GM19328 (cell line): ENCODE measurements at regions not wholly inside any gene's neighbourhood (a gene's known extent, or its start where the extent isn't known, plus 50 kb on each side); places are given as distances from the start of the nearest gene placed in this dataset.

ENCODE experiments used
- ATAC-seq: cut with Tn5 transposase; IDR thresholded peaks from one replicate; pipeline ENCODE4 v1.9.1; 2021; ENCODE audit warnings: mild to moderate bottlenecking, moderate library complexity; ENCODE audit not compliant: unreplicated experiment

DNA sequence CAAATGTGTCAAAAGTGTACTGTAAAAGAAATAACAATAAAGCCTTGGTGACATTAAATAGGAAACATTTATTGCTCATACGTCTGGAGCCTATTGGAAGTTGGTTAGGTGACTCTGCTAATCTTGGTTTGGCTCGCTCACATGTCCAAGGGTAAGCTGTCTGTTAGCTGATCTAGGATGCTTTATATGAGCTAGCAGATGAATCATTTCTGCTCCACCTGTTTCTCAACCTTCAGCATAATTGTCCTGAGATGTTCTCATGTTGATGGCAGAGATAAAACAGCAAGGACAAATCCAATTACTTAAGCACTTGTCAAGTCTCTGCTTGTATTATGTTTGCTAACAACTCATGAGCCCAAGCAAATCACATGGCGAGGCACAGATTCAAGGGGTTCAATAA, 56.0 kb upstream of the CD53 start:
- no peak for ATAC-seq

GRCh38 chr1:110811529-110811928, 61.4 kb upstream of the CD53 start:
- ATAC-seq = no peak

- ATAC-seq = no peak
Measured at GRCh38 chr1:110800079-110800478, 72.9 kb upstream of the CD53 start.

- ATAC-seq = no peak
Measured at GRCh38 chr1:110798691-110799256, 74.2 kb upstream of the CD53 start.

DNA sequence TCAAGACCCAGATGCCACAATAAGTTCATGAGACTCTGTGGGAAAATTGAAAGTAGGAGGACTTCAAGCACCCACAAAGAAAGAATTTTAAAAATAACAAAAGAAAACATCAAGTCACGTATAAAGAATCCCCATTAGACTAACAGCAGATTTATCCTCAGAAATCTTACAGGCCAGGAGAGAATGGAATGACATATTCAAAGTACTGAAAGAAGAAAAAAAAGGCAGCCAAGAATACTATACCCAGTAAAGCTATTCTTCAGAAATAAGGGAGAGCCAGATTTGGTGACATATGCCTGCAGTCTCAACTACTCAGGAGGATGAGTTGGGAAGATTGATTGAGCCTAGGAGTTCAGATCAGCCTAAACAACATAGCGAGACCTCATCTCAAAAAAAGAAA, 84.3 kb upstream of the CD53 start:
- no peak for ATAC-seq

- peak; percentile 71 for ATAC-seq
Measured at GRCh38 chr1:110787328-110788071, 85.4 kb upstream of the CD53 start.

DNA sequence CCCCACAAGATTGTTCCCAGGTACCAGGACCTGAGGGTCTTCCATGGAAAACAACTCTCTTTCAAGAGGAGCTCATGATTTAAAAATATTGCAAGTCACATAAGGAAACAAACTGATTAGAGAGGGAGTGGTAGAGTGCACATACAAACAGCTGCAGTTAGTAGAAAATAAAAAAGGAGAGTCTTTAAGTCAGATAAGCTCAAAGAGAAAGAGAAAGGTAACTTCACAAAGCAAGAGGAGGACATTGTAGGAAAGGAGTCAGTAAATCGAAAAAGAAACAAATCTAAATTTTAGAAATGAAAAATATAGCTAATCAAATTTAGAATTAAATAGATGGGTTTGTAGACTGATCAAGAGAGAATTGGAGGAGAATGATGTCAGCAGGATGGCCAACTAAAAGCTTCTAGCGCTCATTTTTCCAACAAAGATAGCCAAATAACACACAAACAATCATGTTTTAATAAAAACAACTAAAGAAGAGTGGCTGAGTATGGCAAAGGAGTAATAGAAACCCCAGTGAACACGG, 86.1 kb upstream of the CD53 start:
- ATAC-seq = no peak

DNA sequence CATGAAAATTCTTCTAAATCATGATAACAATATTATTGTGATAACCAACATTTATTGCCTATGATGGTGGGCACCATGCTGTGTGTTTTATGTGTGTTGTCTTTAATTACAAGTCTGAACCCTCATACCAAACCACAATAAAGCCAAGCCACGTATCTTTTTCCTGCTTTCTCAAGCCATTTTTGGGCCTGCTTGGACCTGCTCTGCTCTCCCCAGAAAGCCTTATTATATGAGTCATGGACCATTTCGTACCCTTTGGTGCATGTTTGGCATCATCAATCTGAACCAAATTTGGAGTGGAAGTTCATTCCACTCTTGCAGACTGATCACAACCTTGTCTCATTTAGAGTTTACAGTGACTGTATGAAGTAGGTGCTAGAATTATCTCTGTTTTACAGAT, 87.3 kb upstream of the CD53 start:
- ATAC-seq = no peak

DNA sequence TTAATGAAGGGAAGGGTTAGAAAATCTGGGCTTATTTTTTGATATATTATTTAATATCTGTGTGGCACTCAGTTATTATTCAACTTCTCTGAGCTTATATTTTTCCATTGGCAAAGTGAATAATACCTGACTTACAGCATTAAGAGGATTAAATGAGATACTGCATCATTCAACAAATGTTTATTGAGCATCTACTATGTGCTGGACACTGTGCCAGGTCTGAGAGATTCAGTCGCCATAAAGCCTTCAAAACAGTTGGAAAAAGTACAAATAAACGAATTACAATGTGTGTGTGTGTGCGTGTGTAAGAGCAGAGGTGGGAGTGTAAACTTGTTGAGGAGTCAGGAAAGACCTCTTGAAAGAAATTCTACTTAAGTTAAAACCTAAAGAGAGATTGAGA, 87.9 kb upstream of the CD53 start:
- no peak for ATAC-seq

DNA sequence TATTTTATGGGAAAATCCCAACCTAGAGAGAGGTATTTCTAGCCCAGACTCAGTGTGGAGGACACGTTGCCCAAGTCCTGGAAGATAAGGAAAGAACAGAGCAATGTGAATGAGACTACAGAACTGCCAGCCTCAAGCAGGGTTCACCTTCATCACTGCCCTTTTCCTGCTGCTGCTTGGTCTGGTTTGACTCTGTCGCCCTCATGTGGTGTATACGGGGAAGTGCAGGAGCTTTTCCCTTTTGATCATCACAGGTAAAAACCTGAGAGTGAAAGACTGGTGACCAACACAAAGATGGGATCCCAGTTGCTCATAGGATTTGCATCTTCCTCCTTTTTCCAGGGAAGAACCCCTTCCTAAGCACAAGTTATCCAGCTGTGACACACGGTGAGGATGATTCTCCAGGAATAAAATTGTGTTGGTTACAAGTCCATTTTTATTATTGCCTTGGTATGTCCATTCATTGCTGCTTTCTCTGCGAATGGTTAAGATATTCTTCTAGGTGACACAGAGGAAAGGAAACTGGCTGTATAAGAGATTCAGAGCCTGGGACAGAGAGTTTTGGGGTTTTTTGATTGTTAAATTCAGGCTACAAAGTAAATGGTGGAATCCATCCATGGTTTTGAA, 89.5 kb upstream of the CD53 start:
- ATAC-seq = no peak

DNA sequence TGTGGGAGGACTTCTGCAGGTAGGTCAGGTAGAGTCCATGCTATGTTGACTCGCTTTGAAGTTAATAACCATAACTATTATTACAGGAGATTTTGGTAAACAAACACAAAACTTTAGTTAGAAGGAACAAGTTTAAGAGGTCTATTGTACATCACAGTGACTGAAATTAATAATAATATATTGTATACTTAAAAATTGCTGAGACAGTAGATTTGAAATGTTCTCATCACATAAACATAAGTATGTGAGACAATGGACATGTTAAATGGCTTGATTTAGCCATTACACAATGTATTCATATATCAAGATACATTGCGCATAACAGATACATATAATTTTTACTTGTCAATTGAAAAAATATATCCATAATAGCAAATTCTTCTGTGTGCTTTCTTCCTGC, 91.4 kb upstream of the CD53 start:
- ATAC-seq = no peak

DNA sequence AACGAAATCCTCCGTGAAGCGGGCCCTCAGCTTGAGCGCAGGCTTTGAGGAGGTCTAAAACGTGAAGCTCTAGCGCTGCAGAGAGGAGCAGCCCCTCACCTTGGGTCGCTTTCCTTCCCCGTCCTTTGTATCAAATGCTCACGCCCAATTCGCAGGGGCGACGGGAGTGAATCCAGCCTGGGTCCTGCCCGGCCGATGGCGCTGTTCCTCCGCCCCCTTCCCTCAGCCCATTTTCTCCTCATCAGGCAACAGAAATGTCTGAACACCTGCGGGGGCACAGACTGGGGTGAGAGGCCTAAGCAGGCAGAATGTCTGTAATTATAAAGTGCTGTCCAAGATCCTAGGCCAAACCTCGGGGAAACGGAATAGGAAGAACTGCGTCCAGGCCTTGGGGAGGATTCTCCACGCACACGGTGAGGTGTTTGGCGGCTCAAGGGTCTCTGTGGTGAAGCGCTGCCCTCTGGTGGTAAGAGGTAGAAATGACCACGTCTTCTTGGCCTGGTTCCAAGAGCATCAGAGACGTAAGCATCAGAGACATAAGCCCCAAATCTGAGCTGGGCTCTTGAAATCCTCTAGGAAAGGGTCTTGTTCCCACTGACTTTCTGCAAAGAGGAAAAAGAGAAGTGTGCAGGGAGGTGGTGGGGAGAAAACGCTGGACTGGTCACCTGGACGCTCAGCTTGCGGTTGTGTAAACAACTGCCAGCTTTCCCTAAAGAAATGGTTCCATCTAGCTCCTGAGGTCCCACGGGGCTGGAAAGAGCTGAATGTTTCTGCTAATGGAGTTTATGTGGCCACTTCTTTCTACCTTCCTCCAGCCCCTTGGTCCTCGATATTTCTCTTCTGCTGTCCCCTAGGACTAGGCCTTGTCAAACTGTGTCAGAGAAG, 92.1 kb upstream of the CD53 start:
- ATAC-seq = no peak

DNA sequence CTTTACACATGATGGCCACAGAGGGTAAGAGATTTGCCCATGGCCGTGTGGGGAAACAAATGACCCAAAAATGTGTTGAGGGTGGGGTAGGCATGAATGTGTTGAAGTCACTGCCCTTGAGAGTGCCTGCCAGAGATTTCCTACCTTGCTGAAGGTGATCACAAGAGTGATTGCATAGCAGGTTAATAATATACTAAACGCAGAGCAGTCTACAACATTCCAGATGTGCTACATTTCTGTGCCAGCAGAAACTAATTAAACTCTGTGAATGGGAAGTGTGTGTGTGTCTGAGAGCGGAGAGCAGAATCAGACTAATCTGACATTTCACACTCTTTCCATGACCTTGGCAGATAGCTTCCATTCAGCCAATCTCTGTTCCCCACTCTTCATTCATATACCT, 93.3 kb upstream of the CD53 start:
- no peak for ATAC-seq

GRCh38 chr1:110778821-110779220, 94.1 kb upstream of the CD53 start:
- ATAC-seq = no peak

GRCh38 chr1:110777228-110777627, 95.7 kb upstream of the CD53 start:
- ATAC-seq = no peak

GRCh38 chr1:110774398-110774797, 98.5 kb upstream of the CD53 start:
- no peak for ATAC-seq

GRCh38 chr1:110773813-110774212, 99.1 kb upstream of the KCNA3 start:
- ATAC-seq = no peak

DNA sequence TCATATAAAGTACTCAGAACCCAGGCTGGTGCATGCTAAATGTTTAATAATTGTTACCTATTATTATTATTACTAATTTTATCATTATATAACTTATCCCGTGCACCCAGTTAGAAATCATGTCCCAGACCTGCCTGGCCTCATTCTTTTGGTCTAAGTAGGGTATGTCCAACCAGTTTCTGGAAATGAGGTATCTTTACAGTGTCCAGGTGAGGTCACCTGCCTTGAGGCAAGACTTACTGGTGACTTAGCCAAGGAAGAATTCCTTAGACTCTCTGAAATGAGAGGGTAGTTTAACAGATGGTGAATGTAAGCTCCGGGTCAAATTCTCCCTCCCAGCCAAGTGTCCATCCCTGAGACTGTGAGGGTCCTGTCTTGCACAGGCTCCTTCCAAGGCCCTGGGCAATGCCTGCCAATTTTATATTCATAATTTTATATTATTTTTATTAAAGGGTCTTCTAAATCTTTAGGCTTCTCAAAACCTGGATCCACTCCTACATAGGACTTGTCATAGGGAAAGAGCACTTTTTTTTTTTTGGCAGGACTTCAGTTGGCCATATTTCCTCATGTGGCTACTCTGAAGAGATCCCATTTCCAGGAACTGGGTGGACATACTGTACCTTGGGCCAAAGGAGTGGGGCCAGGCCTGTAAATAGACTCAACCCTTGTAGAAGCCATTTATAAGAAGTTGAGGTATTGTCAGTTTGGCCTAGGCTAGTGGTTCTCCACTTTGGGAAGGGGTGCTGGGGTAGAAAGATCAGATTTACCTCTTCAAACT, 96.7 kb upstream of the KCNA3 start:
- no peak for ATAC-seq

DNA sequence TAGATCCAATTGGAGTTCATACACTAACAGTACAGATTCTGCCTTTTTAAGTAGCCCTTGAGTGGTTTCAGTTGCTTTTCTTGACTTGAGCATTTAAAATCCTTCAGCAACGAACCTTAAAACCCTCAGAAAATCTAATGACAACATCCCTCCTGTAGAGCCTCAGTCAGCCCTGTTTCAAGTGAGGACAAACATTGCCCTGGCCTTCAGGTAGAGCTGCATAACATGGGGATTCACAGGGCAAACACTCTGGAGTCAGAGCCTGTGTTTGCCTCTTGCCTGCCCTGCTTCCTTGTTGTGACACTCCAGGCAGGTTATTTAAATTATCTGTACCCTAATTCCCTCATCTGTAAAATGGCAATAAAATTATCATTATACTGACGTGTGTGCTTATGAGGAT, 96.1 kb upstream of the KCNA3 start:
- ATAC-seq = no peak

DNA sequence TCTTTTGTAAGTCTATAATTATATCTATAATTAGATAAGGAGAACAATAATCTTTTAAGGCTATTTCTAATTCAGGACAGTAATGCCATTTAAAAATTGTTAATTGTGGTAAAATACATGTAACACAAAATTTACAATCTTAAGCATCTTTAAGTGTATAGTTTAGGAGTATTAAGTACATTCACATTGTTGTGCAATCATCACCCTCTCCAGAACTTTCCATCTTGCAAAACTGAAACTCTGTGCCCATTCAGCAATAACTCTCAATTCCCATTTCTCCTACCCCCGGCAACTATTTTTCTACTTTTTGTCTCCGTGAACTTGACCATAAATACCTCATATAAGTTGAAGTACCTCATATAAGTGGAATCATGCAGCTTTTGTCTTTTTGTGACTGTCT, 93.9 kb upstream of the KCNA3 start:
- ATAC-seq = no peak

DNA sequence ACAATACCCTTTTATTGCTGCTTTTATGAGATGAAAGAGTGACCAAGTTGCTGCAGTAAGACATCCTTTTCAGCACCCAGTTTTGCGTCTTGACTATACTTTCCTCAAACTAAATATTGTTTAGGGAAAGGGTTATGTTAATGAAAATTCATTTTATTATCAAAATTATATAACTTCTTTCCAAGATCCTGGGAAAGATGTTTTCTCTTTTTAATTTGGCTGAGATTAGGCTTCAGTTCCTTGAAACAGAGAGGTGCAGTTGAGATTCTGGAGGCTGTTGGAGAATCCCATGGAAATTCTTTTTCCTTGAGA, 91.6 kb upstream of the KCNA3 start:
- ATAC-seq = no peak
